ENCODE measurements at regions not wholly inside any gene's neighbourhood (a gene's known extent, or its start where the extent isn't known, plus 50 kb on each side); places are given as distances from the start of the nearest gene placed in this dataset.

DNA sequence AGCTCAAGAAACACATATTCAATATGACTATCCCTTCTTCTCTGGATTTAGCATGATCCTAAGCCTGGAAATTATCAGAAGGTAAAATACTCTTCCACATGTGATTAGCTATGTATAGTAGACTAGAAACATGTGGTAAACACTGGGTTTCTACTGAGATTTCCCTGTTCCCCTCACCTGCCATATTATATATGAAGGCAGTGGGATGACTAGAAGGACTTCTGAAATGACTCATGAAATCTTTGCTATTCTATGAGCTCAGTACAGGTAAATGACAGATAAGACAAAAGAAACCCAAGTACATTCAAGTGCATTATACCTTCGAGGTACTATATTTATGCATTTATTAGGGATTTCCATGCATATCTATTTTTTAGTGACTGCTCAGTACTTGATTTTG, 152.9 kb downstream of the DNAJB9 start:
- TF ChIP-seq, protein P1, sequence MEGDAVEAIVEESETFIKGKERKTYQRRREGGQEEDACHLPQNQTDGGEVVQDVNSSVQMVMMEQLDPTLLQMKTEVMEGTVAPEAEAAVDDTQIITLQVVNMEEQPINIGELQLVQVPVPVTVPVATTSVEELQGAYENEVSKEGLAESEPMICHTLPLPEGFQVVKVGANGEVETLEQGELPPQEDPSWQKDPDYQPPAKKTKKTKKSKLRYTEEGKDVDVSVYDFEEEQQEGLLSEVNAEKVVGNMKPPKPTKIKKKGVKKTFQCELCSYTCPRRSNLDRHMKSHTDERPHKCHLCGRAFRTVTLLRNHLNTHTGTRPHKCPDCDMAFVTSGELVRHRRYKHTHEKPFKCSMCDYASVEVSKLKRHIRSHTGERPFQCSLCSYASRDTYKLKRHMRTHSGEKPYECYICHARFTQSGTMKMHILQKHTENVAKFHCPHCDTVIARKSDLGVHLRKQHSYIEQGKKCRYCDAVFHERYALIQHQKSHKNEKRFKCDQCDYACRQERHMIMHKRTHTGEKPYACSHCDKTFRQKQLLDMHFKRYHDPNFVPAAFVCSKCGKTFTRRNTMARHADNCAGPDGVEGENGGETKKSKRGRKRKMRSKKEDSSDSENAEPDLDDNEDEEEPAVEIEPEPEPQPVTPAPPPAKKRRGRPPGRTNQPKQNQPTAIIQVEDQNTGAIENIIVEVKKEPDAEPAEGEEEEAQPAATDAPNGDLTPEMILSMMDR (IDR thresholded peaks at IDR 0.05): no peak
- no peak for TF ChIP-seq POLR2A (IDR thresholded peaks at IDR 0.05)
- TF ChIP-seq POLR2AphosphoS5 (IDR thresholded peaks at IDR 0.05): no peak
